Neuron (in vitro differentiated cells): ENCODE measurements at regions not wholly inside any gene's neighbourhood (a gene's known extent, or its start where the extent isn't known, plus 50 kb on each side); places are given as distances from the start of the nearest gene placed in this dataset.

Experiments
- H2AFZ ChIP-seq: one replicate; pipeline ENCODE4 v1.6.1; 2013; ENCODE audit warnings: low read depth, mild to moderate bottlenecking, inconsistent platforms, low read length, moderate library complexity
- H3K27me3 ChIP-seq: one replicate; pipeline ENCODE4 v1.6.1; 2013; ENCODE audit warnings: low read length; ENCODE audit not compliant: insufficient read depth
- H3K36me3 ChIP-seq: one replicate; pipeline ENCODE4 v1.6.1; 2013; ENCODE audit warnings: low read length; ENCODE audit not compliant: insufficient read depth
- H3K4me1 ChIP-seq: one replicate; pipeline ENCODE4 v1.6.1; 2013; ENCODE audit warnings: low read length; ENCODE audit not compliant: insufficient read depth
- H3K4me3 ChIP-seq: 2 replicates; pipeline ENCODE4 v1.5.1; 2013; ENCODE audit warnings: mild to moderate bottlenecking, low read length, moderate library complexity
- H3K9me3 ChIP-seq: one replicate; pipeline ENCODE4 v1.6.1; 2013; ENCODE audit warnings: low read length

DNA sequence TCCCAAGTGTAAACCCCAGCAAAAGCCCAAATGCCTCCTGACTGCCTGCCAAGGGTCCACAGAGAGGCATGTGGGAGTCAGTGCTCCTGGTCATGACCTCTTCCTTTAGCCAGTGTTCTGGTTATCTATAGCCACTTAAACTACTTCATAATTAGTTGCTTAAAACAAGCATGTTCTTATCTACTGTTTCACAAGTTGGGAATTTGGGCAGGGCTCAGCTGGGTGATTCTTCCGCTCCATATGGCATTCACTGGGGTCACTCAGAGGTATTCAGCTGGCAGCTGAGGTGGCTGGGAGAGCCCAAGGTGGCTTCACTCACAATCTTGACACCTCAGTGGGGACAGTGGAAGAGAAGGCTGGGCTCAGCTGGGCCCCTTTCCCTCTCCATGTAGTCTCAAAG lies 184.0 kb upstream of the RGS6 start:
- H3K27me3 ChIP-seq: no peaks in the 10 kb centered on the region
- H3K4me3 ChIP-seq: no peak overlapping the region
- H3K4me1 ChIP-seq: peaks cover 3% of the 10 kb centered on the region
- no peaks in the 10 kb centered on the region for H3K36me3 ChIP-seq
- no peak overlapping the region for H2AFZ ChIP-seq
- no peaks in the 10 kb centered on the region for H3K9me3 ChIP-seq

GRCh38 chr14:71749613-71750238 lies 182.5 kb upstream of the RGS6 start:
- no peak overlapping the region for H2AFZ ChIP-seq
- H3K27me3 ChIP-seq: no peaks in the 10 kb centered on the region
- H3K4me1 ChIP-seq: peaks cover 3% of the 10 kb centered on the region
- H3K36me3 ChIP-seq: no peaks in the 10 kb centered on the region
- no peak overlapping the region for H3K4me3 ChIP-seq
- H3K9me3 ChIP-seq: no peaks in the 10 kb centered on the region

DNA sequence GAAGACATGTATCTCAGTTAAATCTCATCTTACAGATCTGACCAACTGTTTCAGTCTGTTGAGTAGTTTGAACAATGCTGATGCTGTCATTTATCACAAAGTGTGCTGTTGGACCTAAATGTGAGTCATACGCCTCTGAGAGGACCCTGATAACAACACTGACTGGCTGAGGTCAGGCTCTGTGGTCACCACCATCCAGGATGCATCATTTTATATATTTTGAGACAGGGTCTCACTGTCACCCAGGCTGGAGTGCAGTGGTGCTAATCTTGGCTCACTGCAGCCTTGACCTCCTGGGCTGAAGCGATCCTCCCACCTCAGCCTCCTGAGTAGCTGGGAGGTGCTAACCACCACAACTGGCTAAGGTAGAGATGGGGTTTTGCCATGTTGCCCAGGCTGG lies 181.0 kb upstream of the RGS6 start:
- H3K4me3 ChIP-seq: no peak overlapping the region
- H3K4me1 ChIP-seq: peaks cover 3% of the 10 kb centered on the region
- H2AFZ ChIP-seq: no peak overlapping the region
- H3K9me3 ChIP-seq: no peaks in the 10 kb centered on the region
- H3K27me3 ChIP-seq: no peaks in the 10 kb centered on the region
- H3K36me3 ChIP-seq: no peaks in the 10 kb centered on the region

DNA sequence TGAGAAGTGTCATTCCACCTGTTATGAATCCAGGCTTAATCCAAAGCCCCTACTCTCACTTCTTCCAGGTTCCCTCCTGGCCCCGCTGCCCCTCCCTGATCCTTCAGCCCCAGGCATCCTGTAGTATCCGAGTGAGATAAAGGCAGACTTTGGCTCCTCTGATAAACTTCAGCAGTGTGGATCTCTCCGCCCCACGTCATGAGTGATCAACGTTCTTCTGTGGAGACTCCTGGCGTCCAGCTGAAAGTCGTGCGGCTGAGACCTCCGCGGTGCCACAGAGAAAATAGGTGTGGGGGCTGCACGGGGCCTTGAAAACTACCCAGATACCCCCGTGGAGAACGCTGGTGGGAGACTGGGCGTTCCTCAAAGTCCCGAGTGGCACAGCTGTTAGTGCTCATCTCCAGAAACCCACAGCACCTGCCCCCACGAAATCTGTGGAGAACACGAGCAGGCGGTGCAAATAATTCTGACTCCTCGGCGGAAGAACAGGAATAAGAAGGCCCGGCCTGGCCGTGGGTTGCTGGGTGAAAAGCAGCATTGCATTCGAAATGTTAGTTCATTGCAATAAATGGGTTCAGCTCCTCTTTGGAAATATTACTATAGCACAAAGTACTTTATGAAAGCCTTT lies 180.0 kb upstream of the RGS6 start:
- Histone ChIP-seq H2AFZ (no peak overlapping the region), H3K27me3 (no peaks in the 10 kb centered on the region), H3K36me3 (no peaks in the 10 kb centered on the region), H3K9me3 (no peaks in the 10 kb centered on the region), H3K4me1 (peaks cover 5% of the 10 kb centered on the region), H3K4me3 (no peak overlapping the region)

GRCh38 chr14:71753126-71753830 lies 179.0 kb upstream of the RGS6 start:
- Histone ChIP-seq H3K4me1 (peaks cover 12% of the 10 kb centered on the region), H3K36me3 (no peaks in the 10 kb centered on the region), H3K4me3 (no peak overlapping the region), H3K27me3 (no peaks in the 10 kb centered on the region), H2AFZ (peak overlapping the region; percentile 23), H3K9me3 (no peaks in the 10 kb centered on the region)

GRCh38 chr14:71753976-71754375 lies 178.3 kb upstream of the RGS6 start:
- H3K36me3 ChIP-seq: no peaks in the 10 kb centered on the region
- H3K27me3 ChIP-seq: no peaks in the 10 kb centered on the region
- no peak overlapping the region for H3K4me3 ChIP-seq
- H3K4me1 ChIP-seq: peaks cover 12% of the 10 kb centered on the region
- no peak overlapping the region for H2AFZ ChIP-seq
- H3K9me3 ChIP-seq: no peaks in the 10 kb centered on the region

GRCh38 chr14:71754422-71755095 lies 177.7 kb upstream of the RGS6 start:
- Histone ChIP-seq H2AFZ (no peak overlapping the region), H3K9me3 (no peaks in the 10 kb centered on the region), H3K27me3 (no peaks in the 10 kb centered on the region), H3K4me1 (peaks cover 12% of the 10 kb centered on the region), H3K4me3 (no peak overlapping the region), H3K36me3 (no peaks in the 10 kb centered on the region)

- Histone ChIP-seq H3K4me3 (no peak overlapping the region), H2AFZ (no peak overlapping the region), H3K27me3 (no peaks in the 10 kb centered on the region)
Observed at GRCh38 chr14:71758229-71758951, 173.8 kb upstream of the RGS6 start.

DNA sequence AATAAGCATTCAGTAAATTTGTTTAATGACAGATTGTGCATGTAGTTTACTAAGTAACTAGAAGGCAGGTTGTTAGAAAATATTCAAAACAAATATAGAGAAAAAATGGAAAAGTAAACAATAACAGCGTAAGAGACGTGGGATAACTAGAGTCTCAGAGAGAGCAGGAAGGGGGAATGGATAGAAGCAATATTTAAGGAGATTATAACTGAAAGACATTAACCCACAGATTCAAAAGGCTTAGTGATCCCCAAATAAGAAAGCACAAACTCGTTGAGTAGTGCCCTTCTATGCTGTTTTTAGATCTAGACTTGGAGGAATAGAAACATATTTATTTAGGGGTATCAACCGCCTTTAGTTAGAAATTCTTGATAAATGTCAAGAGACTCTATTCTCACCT lies 169.7 kb upstream of the RGS6 start:
- Histone ChIP-seq H3K36me3 (no peaks in the 10 kb centered on the region), H3K9me3 (peaks cover 1% of the 10 kb centered on the region), H3K4me1 (peaks cover 3% of the 10 kb centered on the region), H3K4me3 (no peak overlapping the region), H3K27me3 (no peaks in the 10 kb centered on the region), H2AFZ (no peak overlapping the region)

More at GRCh38 chr14:71758229-71758951, 173.8 kb upstream of the RGS6 start:
- Histone ChIP-seq H3K36me3 (no peaks in the 10 kb centered on the region), H3K4me1 (peaks cover 9% of the 10 kb centered on the region), H3K9me3 (peaks cover 1% of the 10 kb centered on the region)

DNA sequence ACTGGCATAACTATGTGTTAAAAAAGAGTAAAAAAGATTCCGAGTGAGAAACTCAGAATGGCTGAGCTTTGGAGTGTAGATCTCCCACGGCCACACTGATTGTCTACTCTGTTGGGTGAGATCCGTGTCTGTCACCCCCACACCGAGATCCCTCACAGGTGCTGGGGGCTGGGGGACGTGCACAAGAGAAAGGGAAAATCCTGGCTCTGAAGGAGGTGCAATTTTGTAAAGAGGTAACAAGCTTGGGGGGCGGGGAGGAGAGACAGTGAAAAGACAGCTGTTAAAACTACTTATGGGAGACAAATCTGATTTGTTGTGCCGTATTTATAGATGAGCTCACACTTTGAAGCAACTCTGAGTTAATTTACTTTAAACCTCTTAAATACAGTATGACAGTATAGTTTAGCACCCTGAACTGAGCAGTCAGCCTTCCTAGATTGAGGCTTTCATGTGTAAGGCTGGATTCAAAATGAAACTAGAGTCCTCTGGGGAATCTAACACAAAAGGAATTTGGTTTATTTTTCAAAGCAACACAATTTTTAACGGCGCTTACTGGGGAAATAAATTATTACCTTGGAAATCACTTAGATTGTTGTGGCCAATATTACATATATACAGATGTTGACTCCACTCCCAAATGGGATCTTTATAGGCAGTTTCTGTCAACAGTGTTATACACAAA lies 167.4 kb upstream of the RGS6 start:
- Histone ChIP-seq H3K9me3 (peaks cover 1% of the 10 kb centered on the region), H3K27me3 (no peaks in the 10 kb centered on the region), H2AFZ (no peak overlapping the region), H3K4me1 (no peaks in the 10 kb centered on the region), H3K36me3 (no peaks in the 10 kb centered on the region), H3K4me3 (no peak overlapping the region)

DNA sequence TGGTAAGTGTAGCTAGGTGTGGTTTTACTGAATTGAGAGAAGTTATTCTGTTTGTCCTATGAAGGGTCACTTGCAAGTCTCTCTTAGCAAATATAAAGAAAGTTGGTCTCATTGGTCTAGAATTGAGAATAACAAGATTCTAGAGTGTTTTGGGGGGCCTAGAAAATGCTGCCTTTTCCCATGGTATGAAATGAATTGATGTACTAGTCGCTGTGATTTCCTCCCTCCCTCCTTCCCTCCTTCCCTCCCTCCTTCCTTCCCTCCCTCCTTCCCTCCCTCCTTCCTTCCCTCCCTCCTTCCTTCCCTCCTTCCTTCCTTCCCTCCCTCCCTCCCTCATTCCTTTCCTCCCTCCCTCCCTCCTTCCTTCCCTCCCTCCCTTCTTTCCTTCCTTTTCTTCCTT lies 166.7 kb upstream of the RGS6 start:
- Histone ChIP-seq H3K36me3 (no peaks in the 10 kb centered on the region), H3K4me3 (no peak overlapping the region), H3K4me1 (no peaks in the 10 kb centered on the region), H3K9me3 (peaks cover 4% of the 10 kb centered on the region), H2AFZ (no peak overlapping the region), H3K27me3 (no peaks in the 10 kb centered on the region)

- H3K27me3 ChIP-seq: no peaks in the 10 kb centered on the region
- H3K36me3 ChIP-seq: no peaks in the 10 kb centered on the region
- H3K4me3 ChIP-seq: no peak overlapping the region
Observed at GRCh38 chr14:71770431-71770830, 161.8 kb upstream of the RGS6 start.

More at GRCh38 chr14:71770431-71770830, 161.8 kb upstream of the RGS6 start:
- Histone ChIP-seq H3K9me3 (peaks cover 16% of the 10 kb centered on the region), H3K4me1 (no peaks in the 10 kb centered on the region), H2AFZ (no peak overlapping the region)
